IPS-18c (cell line): ENCODE measurements at regions not wholly inside any gene's neighbourhood (a gene's known extent, or its start where the extent isn't known, plus 50 kb on each side); places are given as distances from the start of the nearest gene placed in this dataset.

Experiments
- H3K4me3 ChIP-seq: 2 replicates; pipeline ENCODE4 v1.7.0; 2013; ENCODE audit warnings: low read depth, mild to moderate bottlenecking, low read length, moderate library complexity; ENCODE audit not compliant: insufficient read depth
- H3K9me3 ChIP-seq: one replicate; pipeline ENCODE4 v1.6.1; 2013; ENCODE audit warnings: mild to moderate bottlenecking, low read length, moderate library complexity; ENCODE audit not compliant: control insufficient read depth, insufficient read depth

- H3K4me3 ChIP-seq, result no peak overlapping the region
- no peaks in the 10 kb centered on the region for H3K9me3 ChIP-seq
Measured at GRCh38 chr9:78767490-78767889, 470.6 kb downstream of the PSAT1 start.

GRCh38 chr9:78769690-78770089 lies 472.8 kb downstream of the PSAT1 start:
- H3K9me3 ChIP-seq, result no peaks in the 10 kb centered on the region
- no peak overlapping the region for H3K4me3 ChIP-seq

GRCh38 chr9:78775211-78775610 lies 478.3 kb downstream of the PSAT1 start:
- Histone ChIP-seq H3K9me3 (no peaks in the 10 kb centered on the region), H3K4me3 (no peak overlapping the region)

GRCh38 chr9:78775696-78776295 lies 478.9 kb downstream of the PSAT1 start:
- no peak overlapping the region for H3K4me3 ChIP-seq
- no peaks in the 10 kb centered on the region for H3K9me3 ChIP-seq

GRCh38 chr9:78777747-78778146 lies 480.8 kb downstream of the PSAT1 start:
- no peaks in the 10 kb centered on the region for H3K9me3 ChIP-seq
- H3K4me3 ChIP-seq, result no peak overlapping the region

GRCh38 chr9:78778318-78778717 lies 481.4 kb downstream of the PSAT1 start:
- Histone ChIP-seq H3K4me3 (no peak overlapping the region), H3K9me3 (no peaks in the 10 kb centered on the region)

- no peak overlapping the region for H3K4me3 ChIP-seq
- H3K9me3 ChIP-seq, result no peaks in the 10 kb centered on the region
Measured at GRCh38 chr9:78778861-78779374, 482.0 kb downstream of the PSAT1 start.

GRCh38 chr9:78781681-78782080 lies 484.8 kb downstream of the PSAT1 start:
- Histone ChIP-seq H3K4me3 (no peak overlapping the region), H3K9me3 (no peaks in the 10 kb centered on the region)

- Histone ChIP-seq H3K9me3 (no peaks in the 10 kb centered on the region), H3K4me3 (no peak overlapping the region)
Measured at GRCh38 chr9:78782234-78782633, 485.3 kb downstream of the PSAT1 start.

GRCh38 chr9:78782858-78783257 lies 485.9 kb downstream of the PSAT1 start:
- H3K4me3 ChIP-seq, result no peak overlapping the region
- H3K9me3 ChIP-seq, result no peaks in the 10 kb centered on the region

- H3K4me3 ChIP-seq, result no peak overlapping the region
- no peaks in the 10 kb centered on the region for H3K9me3 ChIP-seq
Measured at GRCh38 chr9:78783743-78784142, 486.8 kb downstream of the PSAT1 start.

GRCh38 chr9:78786794-78787193 lies 489.9 kb downstream of the PSAT1 start:
- no peaks in the 10 kb centered on the region for H3K9me3 ChIP-seq
- no peak overlapping the region for H3K4me3 ChIP-seq

- Histone ChIP-seq H3K9me3 (peaks cover under 1% of the 10 kb centered on the region), H3K4me3 (no peak overlapping the region)
Measured at GRCh38 chr9:78788101-78788500, 491.2 kb downstream of the PSAT1 start.

- Histone ChIP-seq H3K4me3 (no peak overlapping the region), H3K9me3 (peaks cover 2% of the 10 kb centered on the region)
Measured at GRCh38 chr9:78791779-78792178, 494.9 kb downstream of the PSAT1 start.

GRCh38 chr9:78792745-78793144 lies 495.8 kb downstream of the PSAT1 start:
- H3K4me3 ChIP-seq, result no peak overlapping the region
- H3K9me3 ChIP-seq, result peaks cover 2% of the 10 kb centered on the region

- Histone ChIP-seq H3K9me3 (no peaks in the 10 kb centered on the region), H3K4me3 (no peak overlapping the region)
Measured at GRCh38 chr9:78805771-78806170, 508.8 kb downstream of the PSAT1 start.

GRCh38 chr9:78806492-78807160 lies 509.7 kb downstream of the PSAT1 start:
- Histone ChIP-seq H3K9me3 (no peaks in the 10 kb centered on the region), H3K4me3 (no peak overlapping the region)

- no peak overlapping the region for H3K4me3 ChIP-seq
- no peaks in the 10 kb centered on the region for H3K9me3 ChIP-seq
Measured at GRCh38 chr9:78807286-78807685, 510.4 kb downstream of the PSAT1 start.

- no peak overlapping the region for H3K4me3 ChIP-seq
Measured at GRCh38 chr9:78808048-78808447, 511.1 kb downstream of the PSAT1 start.

More at GRCh38 chr9:78808048-78808447, 511.1 kb downstream of the PSAT1 start:
- H3K9me3 ChIP-seq, result no peaks in the 10 kb centered on the region
